ENCODE measurements at regions not wholly inside any gene's neighbourhood (a gene's known extent, or its start where the extent isn't known, plus 50 kb on each side); places are given as distances from the start of the nearest gene placed in this dataset.

GRCh38 chr1:56423716-56424115, 155.6 kb downstream of the PLPP3 start:
- intact Hi-C loops (cut with micrococcal nuclease; ENCODE audit: unreplicated experiment) = no loop called here
- H4K20me1 ChIP-seq (ENCODE audit: insufficient read depth, low read length) = no peaks in the 10 kb centered on the region

GRCh38 chr1:56418151-56418631, 161.2 kb downstream of the PLPP3 start:
- Histone ChIP-seq H3K9me3 (ENCODE audit: low read length) (no peaks in the 10 kb centered on the region), H3K36me3 (ENCODE audit: insufficient read depth, low read length) (no peaks in the 10 kb centered on the region), H3K4me1 (ENCODE audit: insufficient read depth, low read length, poor library complexity, severe bottlenecking) (no peaks in the 10 kb centered on the region), H3K4me3 (ENCODE audit: low read depth, low read length, poor library complexity, severe bottlenecking) (no peak overlapping the region), H2AFZ (ENCODE audit: low read length) (no peak overlapping the region), H3K27ac (ENCODE audit: low read depth, low read length, poor library complexity, severe bottlenecking) (no peak overlapping the region), H3K4me2 (ENCODE audit: low read length) (no peak overlapping the region), H4K20me1 (ENCODE audit: insufficient read depth, low read length) (no peaks in the 10 kb centered on the region), H3K9me2 (ENCODE audit: insufficient read depth, low read length) (no peaks in the 10 kb centered on the region), H3K79me2 (ENCODE audit: insufficient read depth, low read depth, low read length) (no peaks in the 10 kb centered on the region)
- no peak for DNase-seq (ENCODE audit: low spot score)
- no TSS peak for BruUV-seq (replicated peaks)
- intact Hi-C loops (cut with micrococcal nuclease; ENCODE audit: unreplicated experiment) = no loop called here
- POLR2A ChIA-PET = interaction anchor here (0.6 to 0.8 kb wide), 2 partner anchors 9 to 143 kb away, joined by 3 read pairs; no protein-coding TSS in a partner anchor
- CTCF ChIA-PET (ENCODE audit: unreplicated experiment) = no interaction called here
- no peak for TF ChIP-seq EZH2phosphoT487 (IDR thresholded peaks at IDR 0.05; ENCODE audit: borderline replicate concordance, low read depth, low read length)
- TF ChIP-seq CTCF (conservative IDR thresholded peaks at IDR 0.05; ENCODE audit: low read length) = no peak

More at GRCh38 chr1:56423716-56424115, 155.6 kb downstream of the PLPP3 start:
- no peak overlapping the region for H3K4me2 ChIP-seq (ENCODE audit: low read length)
- peaks cover 16% of the 10 kb centered on the region for H3K4me1 ChIP-seq (ENCODE audit: insufficient read depth, low read length, poor library complexity, severe bottlenecking)
- no peak for TF ChIP-seq CTCF (conservative IDR thresholded peaks at IDR 0.05; ENCODE audit: low read length)
- no peak for TF ChIP-seq EZH2phosphoT487 (IDR thresholded peaks at IDR 0.05; ENCODE audit: borderline replicate concordance, low read depth, low read length)
- no peaks in the 10 kb centered on the region for H3K79me2 ChIP-seq (ENCODE audit: insufficient read depth, low read depth, low read length)
- H3K9me3 ChIP-seq (ENCODE audit: low read length) = no peaks in the 10 kb centered on the region
- DNase-seq (ENCODE audit: low spot score) = no peak
- POLR2A ChIA-PET = interaction anchor here (0.7 to 0.8 kb wide), 3 partner anchors 12 to 87 kb away, joined by 3 to 8 read pairs (median 5); no protein-coding TSS in a partner anchor
- H3K36me3 ChIP-seq (ENCODE audit: insufficient read depth, low read length) = no peaks in the 10 kb centered on the region
- H3K9me2 ChIP-seq (ENCODE audit: insufficient read depth, low read length) = no peaks in the 10 kb centered on the region
- no peak overlapping the region for H2AFZ ChIP-seq (ENCODE audit: low read length)
- no peak overlapping the region for H3K27ac ChIP-seq (ENCODE audit: low read depth, low read length, poor library complexity, severe bottlenecking)
- CTCF ChIA-PET (ENCODE audit: unreplicated experiment) = no interaction called here
- no peak overlapping the region for H3K4me3 ChIP-seq (ENCODE audit: low read depth, low read length, poor library complexity, severe bottlenecking)
- no TSS peak for BruUV-seq (replicated peaks)

- Histone ChIP-seq H2AFZ (ENCODE audit: low read length) (no peak overlapping the region), H3K27ac (ENCODE audit: low read depth, low read length, poor library complexity, severe bottlenecking) (no peak overlapping the region), H3K4me2 (ENCODE audit: low read length) (no peak overlapping the region), H3K4me3 (ENCODE audit: low read depth, low read length, poor library complexity, severe bottlenecking) (no peak overlapping the region), H3K4me1 (ENCODE audit: insufficient read depth, low read length, poor library complexity, severe bottlenecking) (no peaks in the 10 kb centered on the region), H3K9me3 (ENCODE audit: low read length) (no peaks in the 10 kb centered on the region), H3K36me3 (ENCODE audit: insufficient read depth, low read length) (no peaks in the 10 kb centered on the region), H3K79me2 (ENCODE audit: insufficient read depth, low read depth, low read length) (no peaks in the 10 kb centered on the region), H3K9me2 (ENCODE audit: insufficient read depth, low read length) (no peaks in the 10 kb centered on the region), H4K20me1 (ENCODE audit: insufficient read depth, low read length) (no peaks in the 10 kb centered on the region)
- no TSS peak for BruUV-seq (replicated peaks)
- ChIA-PET CTCF (ENCODE audit: unreplicated experiment) (no interaction called here), POLR2A (interaction anchor here (0.6 kb wide), 1 partner anchor 143 kb away, joined by 3 read pairs; no protein-coding TSS in a partner anchor)
- TF ChIP-seq EZH2phosphoT487 (IDR thresholded peaks at IDR 0.05; ENCODE audit: borderline replicate concordance, low read depth, low read length) (no peak), CTCF (conservative IDR thresholded peaks at IDR 0.05; ENCODE audit: low read length) (no peak)
- intact Hi-C loops (cut with micrococcal nuclease; ENCODE audit: unreplicated experiment) = no loop called here
- no peak for DNase-seq (ENCODE audit: low spot score)
Measured at GRCh38 chr1:56417646-56418045, 161.7 kb downstream of the PLPP3 start.
